Breast epithelium (tissue), 3 donors: ENCODE measurements at regions not wholly inside any gene's neighbourhood (a gene's known extent, or its start where the extent isn't known, plus 50 kb on each side); places are given as distances from the start of the nearest gene placed in this dataset.

Experiments
- POLR2A ChIP-seq: fragments of 450-650 bp; IDR thresholded peaks from one replicate; pipeline ENCODE4 v1.6.1; 2016; ENCODE audit warnings: antibody characterized with exemption, mild to moderate bottlenecking, moderate library complexity
- TF ChIP-seq, protein P1 (sequence below), 3 donors: fragments of 450-650 bp; IDR thresholded peaks; one replicate each; pipeline ENCODE4 v1.5.1; 2016 to 2017; ENCODE audit warnings: antibody characterized with exemption in 3 of 3, mild to moderate bottlenecking in 3 of 3, moderate library complexity in 3 of 3

DNA sequence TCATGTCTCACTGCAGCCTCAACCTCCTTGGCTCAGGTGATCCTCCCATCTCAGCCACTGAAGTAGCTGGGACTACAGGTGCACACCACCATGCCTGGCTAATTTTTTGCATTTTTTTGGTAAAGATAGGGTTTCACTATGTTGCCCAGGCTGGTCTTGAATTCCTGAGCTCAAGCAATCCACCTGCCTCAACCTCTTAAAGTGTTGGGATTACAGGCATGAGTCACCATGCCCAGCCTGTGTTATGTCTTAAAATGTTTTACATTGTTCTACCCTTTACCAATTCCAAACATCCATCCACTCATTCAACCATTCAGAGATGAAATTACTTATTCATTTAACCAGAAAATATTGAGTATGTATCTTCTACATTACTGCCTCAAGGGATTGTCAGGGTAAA, 111.6 kb upstream of the BTG1 start:
- TF ChIP-seq, protein P1, sequence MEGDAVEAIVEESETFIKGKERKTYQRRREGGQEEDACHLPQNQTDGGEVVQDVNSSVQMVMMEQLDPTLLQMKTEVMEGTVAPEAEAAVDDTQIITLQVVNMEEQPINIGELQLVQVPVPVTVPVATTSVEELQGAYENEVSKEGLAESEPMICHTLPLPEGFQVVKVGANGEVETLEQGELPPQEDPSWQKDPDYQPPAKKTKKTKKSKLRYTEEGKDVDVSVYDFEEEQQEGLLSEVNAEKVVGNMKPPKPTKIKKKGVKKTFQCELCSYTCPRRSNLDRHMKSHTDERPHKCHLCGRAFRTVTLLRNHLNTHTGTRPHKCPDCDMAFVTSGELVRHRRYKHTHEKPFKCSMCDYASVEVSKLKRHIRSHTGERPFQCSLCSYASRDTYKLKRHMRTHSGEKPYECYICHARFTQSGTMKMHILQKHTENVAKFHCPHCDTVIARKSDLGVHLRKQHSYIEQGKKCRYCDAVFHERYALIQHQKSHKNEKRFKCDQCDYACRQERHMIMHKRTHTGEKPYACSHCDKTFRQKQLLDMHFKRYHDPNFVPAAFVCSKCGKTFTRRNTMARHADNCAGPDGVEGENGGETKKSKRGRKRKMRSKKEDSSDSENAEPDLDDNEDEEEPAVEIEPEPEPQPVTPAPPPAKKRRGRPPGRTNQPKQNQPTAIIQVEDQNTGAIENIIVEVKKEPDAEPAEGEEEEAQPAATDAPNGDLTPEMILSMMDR (IDR thresholded peaks at IDR 0.05): no peak
- no peak for TF ChIP-seq POLR2A
